GM12878 (cell line): ENCODE measurements at regions not wholly inside any gene's neighbourhood (a gene's known extent, or its start where the extent isn't known, plus 50 kb on each side); places are given as distances from the start of the nearest gene placed in this dataset.
"Not testable (repeated sequence)": the region's sequence is repeated elsewhere in the genome, so short reads cannot be mapped to it uniquely, and the experiment has no call there.

Source experiments
- ATAC-seq: fragments of 200-7000 bp; cut with Tn5 transposase; 3 replicates; pipeline ENCODE4 v1.9.1; 2020; ENCODE audit warnings: mild to moderate bottlenecking, moderate library complexity
- BruUV-seq: library from RNA; stranded (reverse); fragments of 400-500 nt; replicated peaks from 2 replicates; lab custom pipeline; 2021; lab: Mats Ljungman, UMichigan
- CTCF ChIA-PET: fragments of 300-600 bp; sonication (Branson Sonifier 250); formaldehyde crosslinking; extraction: SDS; loops from one replicate; lab custom pipeline; 2021; ENCODE audit warnings: inconsistent platforms; lab: Yijun Ruan, JAX
- POLR2A ChIA-PET: fragments of 350-600 bp; formaldehyde crosslinking; extraction: SDS; loops from one replicate; lab custom pipeline; 2021; ENCODE audit warnings: inconsistent platforms; lab: Charles Lee
- RAD21 ChIA-PET: fragments of 300-600 bp; sonication (Branson Sonifier 250); formaldehyde crosslinking; loops from one replicate; lab custom pipeline; 2023; ENCODE audit warnings: antibody characterized with exemption; ENCODE audit not compliant: unreplicated experiment; lab: Charles Lee
- SMC1A ChIA-PET: fragments of 300-600 bp; sonication (Branson Sonifier 250); formaldehyde crosslinking; loops from one replicate; lab custom pipeline; 2023; ENCODE audit not compliant: unreplicated experiment, uncharacterized antibody; lab: Charles Lee
- DNase-seq: peaks from one replicate; pipeline ENCODE4 v3.0.0-alpha.2; 2011; ENCODE audit warnings: low read depth, low spot score
- FAIRE-seq: peaks from 3 replicates; lab custom pipeline; 2011; peaks lifted over from hg19 to GRCh38; lab: Jason Lieb, UNC
- H2AFZ ChIP-seq: 2 replicates; pipeline ENCODE4 v1.6.0; 2011; ENCODE audit warnings: low read depth, low read length, control low read depth; ENCODE audit not compliant: control insufficient read depth
- H3K27ac ChIP-seq: 2 replicates; pipeline ENCODE4 v1.5.1; 2011; ENCODE audit warnings: control low read depth; ENCODE audit not compliant: control insufficient read depth, insufficient read depth
- H3K27me3 ChIP-seq, 2 experiments: replicated peaks in 1 of 2; 2 replicates each; pipeline versions ENCODE4 v1.6.0 to v1.6.1; 2011; ENCODE audit warnings: low read length in 1 of 2; ENCODE audit not compliant: control insufficient read depth in 2 of 2, insufficient read depth in 2 of 2
- H3K36me3 ChIP-seq, 2 experiments: 2 replicates each; pipeline ENCODE4 v1.5.1; 2011; ENCODE audit warnings: low read length in 1 of 2; ENCODE audit not compliant: control insufficient read depth in 2 of 2, insufficient read depth in 2 of 2
- H3K4me1 ChIP-seq: 2 replicates; pipeline ENCODE4 v1.6.1; 2011; ENCODE audit warnings: mild to moderate bottlenecking, low read length, moderate library complexity, mixed read lengths; ENCODE audit not compliant: control insufficient read depth, insufficient read depth
- H3K4me2 ChIP-seq: 2 replicates; pipeline ENCODE4 v1.6.0; 2011; ENCODE audit warnings: control low read depth; ENCODE audit not compliant: control insufficient read depth, insufficient read depth
- H3K4me3 ChIP-seq: fragments of 200-600 bp; sonication (generic); 2 replicates; pipeline ENCODE4 v1.5.1; 2016
- H3K79me2 ChIP-seq: 2 replicates; pipeline ENCODE4 v1.6.0; 2011; ENCODE audit warnings: low read length; ENCODE audit not compliant: control insufficient read depth, insufficient read depth
- H3K9ac ChIP-seq: 2 replicates; pipeline ENCODE4 v1.8.0; 2011; ENCODE audit warnings: low read length, control low read depth, mixed read lengths; ENCODE audit not compliant: control insufficient read depth, insufficient read depth
- H3K9me3 ChIP-seq: replicated peaks from 3 replicates; pipeline ENCODE4 v1.5.1; 2011; ENCODE audit warnings: mild to moderate bottlenecking, low read length; ENCODE audit not compliant: control insufficient read depth, insufficient read depth
- H4K20me1 ChIP-seq: 2 replicates; pipeline ENCODE4 v1.6.0; 2011; ENCODE audit not compliant: control insufficient read depth, insufficient read depth
- CEBPB ChIP-seq, 2 experiments: fragments of 150-350 bp in 1 of 2; IDR thresholded peaks; 2 replicates each; pipeline ENCODE4 v1.6.1; 2012 to 2014; ENCODE audit warnings: low read depth in 2 of 2, low read length in 2 of 2, borderline replicate concordance in 1 of 2, inconsistent platforms in 1 of 2
- SMAD5 ChIP-seq: IDR thresholded peaks from 2 replicates; pipeline ENCODE4 v1.6.1; 2016; ENCODE audit warnings: antibody characterized with exemption, low read depth
- SPI1 ChIP-seq: IDR thresholded peaks from 2 replicates; pipeline ENCODE4 v1.6.1; 2011; ENCODE audit warnings: low read depth, mild to moderate bottlenecking, low read length, moderate library complexity, borderline replicate concordance; ENCODE audit not compliant: insufficient read depth
- WGBS: methylation state at CpG from one replicate; pipeline ENCODE4 v1.1.6; 2016; ENCODE audit warnings: low lambda C conversion rate; ENCODE audit not compliant: insufficient replicate concordance, insufficient coverage; ENCODE audit errors: missing lambda C conversion rate; 5-methylcytosine and 5-hydroxymethylcytosine counted together
- in situ Hi-C: fragments of 300-500 bp; cut with MboI; formaldehyde crosslinking; loops from 9 replicates; pipeline ENCODE4 v1.14.3; 2018; ENCODE audit warnings: mixed read lengths
- intact Hi-C: fragments of 100-400 bp; cut with micrococcal nuclease; formaldehyde crosslinking; loops from one replicate; pipeline ENCODE4 v1.14.2; 2022; ENCODE audit not compliant: unreplicated experiment
- TF ChIP-seq, protein P1 (sequence below): fragments of 450-650 bp; IDR thresholded peaks from 2 replicates; pipeline ENCODE4 v1.6.1; 2017; ENCODE audit warnings: mild to moderate bottlenecking
- TF ChIP-seq, protein P2 (sequence below): fragments of 450-650 bp; IDR thresholded peaks from 2 replicates; pipeline ENCODE4 v1.6.1; 2016; ENCODE audit warnings: mild to moderate bottlenecking

DNA sequence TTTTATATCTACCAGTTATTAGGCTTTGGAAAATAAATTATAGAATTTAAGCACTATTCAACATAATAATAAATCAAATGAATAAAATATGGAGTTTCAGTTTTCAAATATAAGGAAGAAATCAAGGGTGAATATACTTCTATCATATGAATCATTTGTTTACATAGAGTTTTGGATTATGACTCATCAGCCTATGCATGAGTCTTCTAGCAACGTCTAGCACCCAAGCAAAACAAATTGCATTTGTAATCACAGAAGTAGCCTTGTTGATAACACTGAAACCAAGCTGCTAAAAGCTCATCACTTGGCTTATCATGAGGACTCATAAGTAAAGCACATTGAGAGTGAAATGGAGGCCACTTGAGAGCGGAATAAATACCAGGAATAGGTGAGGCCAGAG, 434.6 kb downstream of the PCDH11X start:
- no TSS peak for BruUV-seq
- intact Hi-C loops = no loop called here
- Histone ChIP-seq H3K36me3 (no peaks in the 10 kb centered on the region), H4K20me1 (no peaks in the 10 kb centered on the region), H3K27me3 (no peaks in the 10 kb centered on the region), H3K79me2 (no peaks in the 10 kb centered on the region), H3K4me1 (no peaks in the 10 kb centered on the region), H3K9me3 (no peaks in the 10 kb centered on the region), H3K4me3 (no peak overlapping the region), H3K9ac (no peak overlapping the region), H3K27ac (no peak overlapping the region), H2AFZ (no peak overlapping the region), H3K4me2 (no peak overlapping the region)
- in situ Hi-C loops = no loop called here
- no peak for ATAC-seq
- POLR2A ChIA-PET = no interaction called here
- TF ChIP-seq SMAD5 = no peak
- TF ChIP-seq, protein P1, sequence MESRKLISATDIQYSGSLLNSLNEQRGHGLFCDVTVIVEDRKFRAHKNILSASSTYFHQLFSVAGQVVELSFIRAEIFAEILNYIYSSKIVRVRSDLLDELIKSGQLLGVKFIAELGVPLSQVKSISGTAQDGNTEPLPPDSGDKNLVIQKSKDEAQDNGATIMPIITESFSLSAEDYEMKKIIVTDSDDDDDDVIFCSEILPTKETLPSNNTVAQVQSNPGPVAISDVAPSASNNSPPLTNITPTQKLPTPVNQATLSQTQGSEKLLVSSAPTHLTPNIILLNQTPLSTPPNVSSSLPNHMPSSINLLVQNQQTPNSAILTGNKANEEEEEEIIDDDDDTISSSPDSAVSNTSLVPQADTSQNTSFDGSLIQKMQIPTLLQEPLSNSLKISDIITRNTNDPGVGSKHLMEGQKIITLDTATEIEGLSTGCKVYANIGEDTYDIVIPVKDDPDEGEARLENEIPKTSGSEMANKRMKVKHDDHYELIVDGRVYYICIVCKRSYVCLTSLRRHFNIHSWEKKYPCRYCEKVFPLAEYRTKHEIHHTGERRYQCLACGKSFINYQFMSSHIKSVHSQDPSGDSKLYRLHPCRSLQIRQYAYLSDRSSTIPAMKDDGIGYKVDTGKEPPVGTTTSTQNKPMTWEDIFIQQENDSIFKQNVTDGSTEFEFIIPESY = no peak
- TF ChIP-seq CEBPB (IDR thresholded peaks at IDR 0.05; ENCODE audit: borderline replicate concordance in 1 of 2, low read depth in 2 of 2, low read length in 2 of 2) = no peak
- no peak for TF ChIP-seq SPI1
- TF ChIP-seq, protein P2, sequence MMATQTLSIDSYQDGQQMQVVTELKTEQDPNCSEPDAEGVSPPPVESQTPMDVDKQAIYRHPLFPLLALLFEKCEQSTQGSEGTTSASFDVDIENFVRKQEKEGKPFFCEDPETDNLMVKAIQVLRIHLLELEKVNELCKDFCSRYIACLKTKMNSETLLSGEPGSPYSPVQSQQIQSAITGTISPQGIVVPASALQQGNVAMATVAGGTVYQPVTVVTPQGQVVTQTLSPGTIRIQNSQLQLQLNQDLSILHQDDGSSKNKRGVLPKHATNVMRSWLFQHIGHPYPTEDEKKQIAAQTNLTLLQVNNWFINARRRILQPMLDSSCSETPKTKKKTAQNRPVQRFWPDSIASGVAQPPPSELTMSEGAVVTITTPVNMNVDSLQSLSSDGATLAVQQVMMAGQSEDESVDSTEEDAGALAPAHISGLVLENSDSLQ = no peak
- CTCF ChIA-PET = no interaction called here
- DNase-seq = no peak
- RAD21 ChIA-PET = no interaction called here
- 30% methylated on average over 2 of the region's 2 CpGs for WGBS
- SMC1A ChIA-PET = no interaction called here
- no peak for FAIRE-seq

DNA sequence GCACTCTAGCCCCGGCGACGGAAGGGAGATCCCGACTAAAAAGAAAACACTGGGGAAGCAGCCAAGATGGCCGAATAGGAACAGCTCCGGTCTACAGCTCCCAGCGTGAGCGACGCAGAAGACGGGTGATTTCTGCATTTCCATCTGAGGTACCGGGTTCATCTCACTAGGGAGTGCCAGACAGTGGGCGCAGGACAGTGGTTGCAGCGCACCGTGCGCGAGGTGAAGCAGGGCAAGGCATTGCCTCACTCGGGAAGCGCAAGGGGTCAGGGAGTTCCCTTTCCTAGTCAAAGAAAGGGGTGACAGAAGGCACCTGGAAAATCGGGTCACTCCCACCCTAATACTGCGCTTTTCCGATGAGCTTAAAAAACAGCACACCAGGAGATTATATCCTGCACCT, 435.8 kb downstream of the PCDH11X start:
- H3K4me3 ChIP-seq, CTCF ChIA-PET, H3K79me2 ChIP-seq, H2AFZ ChIP-seq, ATAC-seq, intact Hi-C loops, H4K20me1 ChIP-seq, H3K9me3 ChIP-seq, H3K27ac ChIP-seq, in situ Hi-C loops, BruUV-seq, RAD21 ChIA-PET, FAIRE-seq, H3K4me1 ChIP-seq, SMC1A ChIA-PET, H3K36me3 ChIP-seq, H3K4me2 ChIP-seq, H3K9ac ChIP-seq, POLR2A ChIA-PET, DNase-seq, H3K27me3 ChIP-seq: not testable (repeated sequence)
- WGBS = 74% methylated on average over 16 of the region's 21 CpGs
